ENCODE measurements at regions not wholly inside any gene's neighbourhood (a gene's known extent, or its start where the extent isn't known, plus 50 kb on each side); places are given as distances from the start of the nearest gene placed in this dataset.

GRCh38 chr12:34389378-34390170 lies 367.3 kb downstream of the ALG10 start:
- Histone ChIP-seq H2AK5ac (ENCODE audit: insufficient read length, low read length) (no peak overlapping the region), H2BK15ac (ENCODE audit: low read depth, low read length) (no peak overlapping the region), H4K91ac (ENCODE audit: insufficient read length, low read depth, low read length) (no peak overlapping the region), H2BK5ac (ENCODE audit: insufficient read length, low read length) (no peak overlapping the region), H3K79me2 (ENCODE audit: insufficient read depth, low read length) (no peaks in the 10 kb centered on the region), H4K5ac (ENCODE audit: insufficient read length, low read depth, low read length) (no peak overlapping the region), H4K8ac (replicated peaks; ENCODE audit: insufficient read length, low read depth, low read length) (no peak overlapping the region), H2BK12ac (ENCODE audit: insufficient read length, low read depth, low read length) (no peak overlapping the region), H3K56ac (ENCODE audit: insufficient read length, low read depth, low read length) (no peak overlapping the region), H3K4me2 (ENCODE audit: insufficient read depth, insufficient read length, low read length) (no peak overlapping the region), H3K79me1 (ENCODE audit: insufficient read depth, low read depth, low read length, poor library complexity, severe bottlenecking) (no peaks in the 10 kb centered on the region), H2AFZ (ENCODE audit: low read length) (no peak overlapping the region), H3K4me1 (ENCODE audit: insufficient read depth, low read length) (no peaks in the 10 kb centered on the region), H2BK20ac (ENCODE audit: low read depth, low read length, poor library complexity, severe bottlenecking) (no peak overlapping the region), H4K20me1 (ENCODE audit: control insufficient read depth, insufficient read depth, insufficient read length) (no peaks in the 10 kb centered on the region), H3K23me2 (ENCODE audit: insufficient read length, low read depth, low read length, poor library complexity, severe bottlenecking) (no peaks in the 10 kb centered on the region), H3K9ac (ENCODE audit: extremely low read depth, insufficient read length, low read length) (no peak overlapping the region), H3K27me3 (ENCODE audit: insufficient read depth, low read length) (no peaks in the 10 kb centered on the region; the same call in 1 of the 2 replicates), H2BK120ac (ENCODE audit: low read depth, low read length, poor library complexity, severe bottlenecking) (no peak overlapping the region), H3K9me3 (ENCODE audit: control insufficient read depth, low read depth, low read length) (peaks cover 94% of the 10 kb centered on the region), H3K23ac (ENCODE audit: insufficient read length, low read depth, low read length) (no peak overlapping the region), H3K4ac (ENCODE audit: low read depth, low read length) (no peak overlapping the region), H3T11ph (ENCODE audit: low read length) (no peak overlapping the region), H3K27ac (ENCODE audit: insufficient read length, low read depth, low read length) (no peak overlapping the region), H3K18ac (ENCODE audit: insufficient read length, low read depth, low read length) (no peak overlapping the region), H3K14ac (ENCODE audit: insufficient read depth, low read length) (no peak overlapping the region)
- Mint-ChIP-seq H3K9me3 (peaks cover 91 to 100% of the 10 kb centered on the region in 2 experiments), H3K27ac (no peak overlapping the region), H3K27me3 (ENCODE audit: low read depth) (peaks cover 2% of the 10 kb centered on the region), H3K4me1 (no peaks in the 10 kb centered on the region), H3K4me3 (no peak overlapping the region), H3K36me3 (ENCODE audit: insufficient read depth in 1 of 3, low read depth in 3 of 3) (peaks cover 25 to 35% (median 32%) of the 10 kb centered on the region in 3 experiments; a peak in 6 of 7 replicates)
- no peak for DNase-seq
- WGBS (ENCODE audit: extremely low coverage, insufficient read length, low lambda C conversion rate), result no CpG with 5 or more reads among the region's 26 CpGs
- TF ChIP-seq CTCF (conservative IDR thresholded peaks at IDR 0.05), result no peak

All from H9 (cell line).